Activated T-cell treated with anti-CD3 and anti-CD28 coated beads for 4 hours (primary cell): ENCODE measurements at regions not wholly inside any gene's neighbourhood (a gene's known extent, or its start where the extent isn't known, plus 50 kb on each side); places are given as distances from the start of the nearest gene placed in this dataset.
A peak's percentile ranks its signal among the peaks of the same experiment; 100 is the strongest.
"Not testable (repeated sequence)": the region's sequence is repeated elsewhere in the genome, so short reads cannot be mapped to it uniquely, and the experiment has no call there.

Experiments used
- DNase-seq: peaks from one replicate; pipeline ENCODE4 v3.0.0-alpha.2; 2020

DNA sequence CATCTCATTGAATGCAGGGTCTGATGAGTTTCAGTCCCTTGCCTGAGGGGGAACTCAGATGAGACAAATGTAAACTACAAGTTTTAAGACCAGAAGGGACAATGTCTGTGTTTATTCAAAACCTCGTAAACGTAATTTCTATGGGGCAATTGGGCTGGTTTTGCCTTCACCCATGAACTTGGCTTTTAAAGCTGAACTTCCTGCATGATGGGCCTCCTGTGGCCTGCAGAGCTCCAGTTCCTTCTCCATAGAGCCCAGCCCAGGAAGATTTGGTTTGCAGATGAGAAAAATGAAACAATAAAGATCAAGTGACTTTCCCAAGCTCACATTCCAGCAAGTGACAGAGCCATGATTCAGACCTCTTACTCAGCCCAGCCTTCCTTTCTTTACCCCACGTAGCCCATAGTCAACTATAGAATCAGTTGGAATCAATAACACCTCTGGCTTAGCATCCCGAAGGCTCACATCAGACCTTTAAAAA is 612.3 kb downstream of the UTRN start:
- no peak for DNase-seq

GRCh38 chr6:144898052-144898689 is 613.0 kb downstream of the UTRN start:
- no peak for DNase-seq

GRCh38 chr6:144898741-144899140 is 613.6 kb downstream of the UTRN start:
- no peak for DNase-seq

DNA sequence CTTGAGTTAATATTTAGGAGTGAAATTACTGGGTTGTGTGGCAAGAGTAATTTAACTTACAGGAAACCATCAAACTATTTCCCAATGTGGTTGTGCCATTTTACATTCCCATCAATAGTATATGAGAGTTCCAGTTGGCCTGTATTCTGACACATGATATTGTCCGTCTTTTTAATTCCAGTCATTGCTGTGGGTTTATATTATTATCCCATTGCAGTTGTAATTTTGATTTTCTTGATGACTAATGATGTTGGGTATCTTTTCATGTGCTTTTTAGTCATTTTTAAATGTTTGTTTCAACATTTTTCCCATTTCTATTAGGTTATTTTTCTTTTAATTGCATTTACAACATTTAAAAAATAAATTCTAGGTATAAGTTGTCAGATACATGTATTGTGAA is 614.0 kb downstream of the UTRN start:
- DNase-seq: no peak

- no peak for DNase-seq
These were observed 616.3 kb downstream of the UTRN start for GRCh38 chr6:144901412-144901811.

- DNase-seq: no peak
These were observed 622.9 kb downstream of the UTRN start for GRCh38 chr6:144908004-144908403.

DNA sequence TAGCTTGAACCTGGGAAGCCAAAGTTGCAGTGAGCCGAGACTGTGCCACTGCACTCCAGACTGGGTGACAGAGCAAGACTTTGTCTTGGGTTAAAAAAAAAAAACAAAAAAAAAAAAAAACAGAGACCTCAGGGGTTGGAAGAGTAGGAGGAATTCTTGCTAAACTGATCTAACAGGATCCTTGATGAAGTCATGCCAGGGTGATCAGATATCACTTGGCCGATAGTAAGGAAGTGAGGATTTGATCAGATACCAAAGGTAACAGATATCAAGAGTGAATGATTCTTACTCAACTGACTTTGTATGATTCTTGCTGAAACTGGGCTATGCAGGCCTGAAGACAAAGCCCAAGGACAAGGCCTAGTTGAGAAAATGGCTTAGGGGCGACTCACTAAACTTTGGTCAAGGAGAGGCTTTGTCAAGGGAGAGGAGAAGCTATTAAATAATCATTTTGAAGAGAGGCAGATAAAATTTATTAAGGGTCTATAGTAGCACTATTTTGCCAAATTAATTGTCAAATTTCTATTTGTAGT is 624.7 kb downstream of the UTRN start:
- DNase-seq: no peak

GRCh38 chr6:144911322-144911721 is 626.2 kb downstream of the UTRN start:
- no peak for DNase-seq

DNA sequence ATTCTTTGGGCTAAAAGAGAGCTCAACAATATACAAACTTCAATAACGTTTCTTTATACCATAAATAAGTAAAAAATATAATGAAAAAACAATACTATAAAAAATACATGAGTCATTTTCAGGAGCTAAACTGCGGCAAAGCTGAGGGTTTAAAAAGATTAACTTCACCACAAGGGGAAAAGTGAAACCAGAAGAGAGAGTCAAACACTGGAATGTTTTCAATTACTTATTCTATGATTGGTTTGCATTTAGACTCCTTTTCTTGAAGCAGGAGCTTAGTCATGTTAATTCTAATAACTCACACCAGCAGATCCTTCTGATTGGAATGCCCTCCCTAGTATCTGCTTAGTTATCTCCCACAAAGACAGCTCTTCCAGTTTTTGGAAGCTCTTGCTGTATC is 627.3 kb downstream of the UTRN start:
- DNase-seq: no peak

- no peak for DNase-seq
These were observed 632.9 kb downstream of the UTRN start for GRCh38 chr6:144918073-144918472.

DNA sequence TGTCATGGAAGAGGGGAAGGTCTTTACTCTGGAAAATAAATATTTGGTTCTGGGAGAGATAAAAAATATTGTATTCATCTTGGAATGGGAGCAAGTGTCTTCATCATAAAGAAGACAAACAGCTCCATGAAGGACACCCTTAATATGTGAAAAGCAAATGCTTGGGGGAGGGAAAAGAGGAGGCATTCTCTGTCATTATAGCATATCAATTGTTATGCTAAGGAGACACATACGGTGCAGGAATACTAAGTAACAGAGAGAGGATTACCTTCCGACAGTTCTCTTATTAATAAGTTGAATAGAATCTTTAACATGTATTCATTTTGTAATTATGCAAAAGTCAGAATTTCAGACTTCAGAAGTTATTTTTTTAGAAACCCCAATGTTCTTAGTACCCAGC is 634.4 kb downstream of the UTRN start:
- DNase-seq: no peak

DNA sequence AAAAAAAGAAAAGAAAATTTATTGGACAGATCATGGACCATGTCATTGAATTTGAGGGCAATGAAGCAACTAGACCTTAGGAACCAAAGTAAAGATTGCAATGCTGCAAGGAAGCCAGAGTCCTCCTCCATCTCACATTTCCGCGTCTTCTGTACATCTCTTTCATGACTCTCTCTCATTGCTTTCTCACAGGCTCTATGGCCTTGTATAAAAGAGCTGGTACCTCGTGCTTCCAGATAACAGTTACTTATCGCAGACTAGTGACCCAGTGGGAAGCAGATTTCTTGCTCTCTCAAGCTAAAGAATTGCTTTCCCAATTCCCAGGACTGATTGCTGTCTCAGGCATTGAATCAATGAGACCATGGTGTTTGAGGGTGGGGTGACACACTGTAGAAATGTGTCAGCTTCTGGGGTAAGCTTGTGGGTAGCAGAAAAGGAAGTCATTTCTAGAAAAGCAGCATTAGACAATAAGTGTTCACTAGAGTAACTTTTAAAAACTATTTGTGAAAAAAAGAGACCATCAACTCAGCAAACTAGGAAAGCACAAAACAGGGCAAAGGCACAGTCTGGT is 635.3 kb downstream of the UTRN start:
- no peak for DNase-seq

- no peak for DNase-seq
These were observed 636.3 kb downstream of the UTRN start for GRCh38 chr6:144921206-144921975.

DNA sequence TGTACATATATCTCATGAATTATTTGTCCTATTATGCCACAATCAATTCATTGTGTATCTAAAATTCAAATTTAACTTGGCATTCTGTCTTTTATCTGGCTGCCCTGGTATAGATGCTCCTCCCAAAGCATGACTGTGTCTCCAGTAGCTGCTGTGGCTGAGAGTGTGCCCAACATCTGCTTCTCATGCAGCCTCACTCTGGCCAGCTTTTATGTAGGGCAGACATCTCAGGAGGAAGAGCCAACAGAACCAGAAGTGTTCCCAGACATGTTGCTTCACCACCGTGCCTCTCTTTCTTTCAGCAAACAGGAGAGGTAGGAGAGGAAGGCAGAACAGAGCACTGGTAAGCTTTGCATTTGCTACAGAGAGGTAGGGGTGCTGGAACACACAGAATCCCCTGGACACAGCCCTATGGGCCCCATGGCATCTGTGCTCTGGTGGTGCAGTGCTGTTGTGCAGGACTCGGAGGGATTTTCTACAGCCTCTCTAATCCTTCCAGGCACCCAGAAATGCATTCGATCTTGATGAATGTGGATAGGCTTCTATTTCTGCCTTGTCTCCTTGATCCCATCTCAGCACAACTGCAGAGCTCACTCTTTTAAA is 637.1 kb downstream of the UTRN start:
- no peak for DNase-seq

DNA sequence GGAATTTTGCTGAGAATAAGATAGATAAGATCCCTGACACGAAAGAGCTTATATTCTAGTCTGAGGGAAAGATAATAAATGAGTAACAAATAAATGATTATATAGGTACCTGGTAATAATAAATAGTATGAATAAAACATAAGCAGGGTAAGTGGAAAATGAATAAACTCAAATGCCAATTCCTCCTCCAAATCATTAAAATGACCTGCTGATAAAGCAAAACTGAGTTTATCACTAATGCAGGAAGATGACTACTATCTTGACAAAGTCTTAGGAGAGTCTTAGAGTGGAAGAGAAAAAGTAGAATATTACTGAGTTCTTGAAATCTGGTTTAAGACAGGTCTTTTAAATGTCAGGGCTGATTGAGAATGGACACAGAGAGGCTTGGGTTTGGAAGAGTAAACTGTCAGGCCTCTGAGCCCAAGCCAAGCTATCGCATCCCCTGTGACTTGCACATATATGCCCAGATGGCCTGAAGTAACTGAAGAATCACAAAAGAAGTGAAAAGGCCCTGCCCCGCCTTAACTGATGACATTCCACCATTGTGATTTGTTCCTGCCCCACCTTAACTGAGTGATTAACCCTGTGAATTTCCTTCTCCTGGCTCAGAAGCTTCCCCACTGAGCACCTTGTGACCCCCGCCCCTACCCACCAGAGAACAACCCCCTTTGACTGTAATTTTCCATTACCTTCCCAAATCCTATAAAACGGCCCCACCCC is 637.8 kb downstream of the UTRN start:
- not testable (repeated sequence) for DNase-seq

- DNase-seq: not testable (repeated sequence)
These were observed 638.3 kb downstream of the UTRN start for GRCh38 chr6:144923491-144923787.

- DNase-seq: no peak
These were observed 643.7 kb downstream of the UTRN start for GRCh38 chr6:144928847-144929246.

DNA sequence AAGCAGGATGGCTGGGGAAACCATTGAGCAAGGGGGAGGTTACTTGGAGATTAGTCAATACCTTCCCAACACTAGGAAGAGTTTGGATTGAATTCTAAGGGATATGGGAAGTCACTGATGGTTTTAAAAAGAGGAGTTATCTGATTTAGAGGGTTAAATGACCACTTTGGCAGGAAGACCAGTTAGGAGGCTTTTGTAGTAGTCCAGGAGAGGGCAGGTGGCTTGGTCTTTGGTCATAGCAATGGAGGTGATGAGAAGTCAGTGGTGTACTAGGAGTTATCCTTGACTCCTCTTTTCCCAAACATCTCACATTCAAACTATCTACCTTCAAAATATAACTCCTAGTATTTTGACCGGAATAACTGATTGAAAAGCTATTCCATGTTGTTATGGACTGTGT is 644.1 kb downstream of the UTRN start:
- no peak for DNase-seq

DNA sequence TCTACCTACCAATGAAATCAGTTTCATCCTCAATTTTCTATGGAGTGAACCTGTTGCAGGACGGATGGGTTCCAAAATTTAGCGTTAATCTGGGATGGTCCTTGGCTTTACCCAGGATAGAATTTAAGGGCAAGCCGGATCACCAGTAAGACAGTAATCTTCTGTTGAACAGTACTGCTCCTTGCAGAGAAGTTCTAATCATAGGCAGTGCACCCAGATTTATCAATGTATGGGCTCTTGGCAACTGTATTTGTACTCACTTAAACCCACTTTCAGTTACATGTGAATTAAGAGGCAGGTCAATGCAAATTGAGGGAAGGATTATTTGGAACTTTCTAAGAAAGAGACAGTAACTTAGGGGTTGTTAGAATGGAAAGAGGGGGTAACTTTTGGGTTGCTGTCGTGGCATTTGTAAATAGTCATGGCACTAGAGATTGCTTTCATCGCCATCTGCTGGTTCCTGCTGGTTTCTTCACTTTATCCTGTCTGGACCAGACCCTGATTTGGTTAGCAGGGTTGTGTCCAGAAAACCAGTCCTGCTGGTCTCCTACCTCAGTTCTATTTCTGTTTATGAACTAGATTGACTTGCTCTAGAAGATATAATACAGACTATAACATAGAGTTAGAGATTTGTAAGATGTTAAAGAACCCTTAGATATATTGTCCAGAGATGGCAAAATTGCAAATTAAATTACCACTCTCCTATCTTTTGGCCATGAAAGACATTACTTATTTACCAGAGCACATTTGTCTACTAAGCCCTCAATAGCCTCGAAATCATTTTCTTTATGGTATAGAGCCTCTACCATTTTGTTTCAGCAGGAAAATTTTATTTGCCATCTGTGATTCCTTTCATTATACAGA is 646.3 kb downstream of the UTRN start:
- peak; percentile 5 for DNase-seq

GRCh38 chr6:144932621-144933020 is 647.5 kb downstream of the UTRN start:
- no peak for DNase-seq

GRCh38 chr6:144935181-144935580 is 650.0 kb downstream of the UTRN start:
- no peak for DNase-seq

DNA sequence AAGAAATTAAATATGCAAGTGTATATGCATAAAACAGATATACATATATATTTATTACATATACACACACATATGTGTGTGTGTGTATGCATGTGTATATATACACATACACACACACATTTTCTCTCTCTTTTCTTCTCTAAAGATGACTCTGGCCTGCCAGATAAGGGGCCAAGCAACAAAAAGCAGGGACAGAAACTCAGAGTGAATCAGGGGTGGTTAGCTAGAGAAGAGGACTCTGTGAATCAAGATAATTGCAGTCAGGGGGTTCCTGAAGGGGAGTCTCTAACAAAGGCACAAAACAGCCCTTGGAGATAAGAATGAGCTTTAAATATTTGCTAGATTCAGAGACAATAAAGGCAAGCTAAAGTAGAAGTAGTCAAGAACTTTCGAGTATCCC is 650.5 kb downstream of the UTRN start:
- DNase-seq: no peak
